ENCODE measurements at regions not wholly inside any gene's neighbourhood (a gene's known extent, or its start where the extent isn't known, plus 50 kb on each side); places are given as distances from the start of the nearest gene placed in this dataset.

DNA sequence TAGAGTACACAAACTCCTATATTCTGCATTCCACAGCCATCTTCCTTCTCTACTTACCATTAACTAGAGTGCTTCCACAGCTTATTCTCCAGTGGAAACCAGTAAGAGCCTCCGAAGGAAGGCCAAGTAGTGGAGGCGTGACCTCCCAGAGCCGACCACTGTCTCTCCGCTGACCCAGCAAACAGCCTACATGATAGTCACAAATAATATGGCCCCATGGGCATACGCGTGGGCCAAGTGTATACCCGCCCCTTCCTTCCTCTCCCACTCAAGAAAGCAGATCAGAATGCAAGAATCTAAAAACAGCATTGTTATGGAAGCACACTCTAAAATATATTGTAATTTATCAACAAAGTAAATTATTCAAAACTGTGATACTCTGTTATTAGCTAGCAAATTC lies 526.6 kb upstream of the JARID2 start:
- Histone ChIP-seq H3K36me3 (no peaks in the 10 kb centered on the region), H3K9me3 (no peaks in the 10 kb centered on the region), H3K4me1 (peaks cover 0 to 28% of the 10 kb centered on the region in 2 donors), H3K27me3 (no peaks in the 10 kb centered on the region), H3K27ac (no peak overlapping the region), H3K4me3 (no peak overlapping the region)
- TF ChIP-seq, protein P1, sequence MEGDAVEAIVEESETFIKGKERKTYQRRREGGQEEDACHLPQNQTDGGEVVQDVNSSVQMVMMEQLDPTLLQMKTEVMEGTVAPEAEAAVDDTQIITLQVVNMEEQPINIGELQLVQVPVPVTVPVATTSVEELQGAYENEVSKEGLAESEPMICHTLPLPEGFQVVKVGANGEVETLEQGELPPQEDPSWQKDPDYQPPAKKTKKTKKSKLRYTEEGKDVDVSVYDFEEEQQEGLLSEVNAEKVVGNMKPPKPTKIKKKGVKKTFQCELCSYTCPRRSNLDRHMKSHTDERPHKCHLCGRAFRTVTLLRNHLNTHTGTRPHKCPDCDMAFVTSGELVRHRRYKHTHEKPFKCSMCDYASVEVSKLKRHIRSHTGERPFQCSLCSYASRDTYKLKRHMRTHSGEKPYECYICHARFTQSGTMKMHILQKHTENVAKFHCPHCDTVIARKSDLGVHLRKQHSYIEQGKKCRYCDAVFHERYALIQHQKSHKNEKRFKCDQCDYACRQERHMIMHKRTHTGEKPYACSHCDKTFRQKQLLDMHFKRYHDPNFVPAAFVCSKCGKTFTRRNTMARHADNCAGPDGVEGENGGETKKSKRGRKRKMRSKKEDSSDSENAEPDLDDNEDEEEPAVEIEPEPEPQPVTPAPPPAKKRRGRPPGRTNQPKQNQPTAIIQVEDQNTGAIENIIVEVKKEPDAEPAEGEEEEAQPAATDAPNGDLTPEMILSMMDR (IDR thresholded peaks at IDR 0.05), result no peak
- no peak for DNase-seq (ENCODE audit: low spot score)

DNA sequence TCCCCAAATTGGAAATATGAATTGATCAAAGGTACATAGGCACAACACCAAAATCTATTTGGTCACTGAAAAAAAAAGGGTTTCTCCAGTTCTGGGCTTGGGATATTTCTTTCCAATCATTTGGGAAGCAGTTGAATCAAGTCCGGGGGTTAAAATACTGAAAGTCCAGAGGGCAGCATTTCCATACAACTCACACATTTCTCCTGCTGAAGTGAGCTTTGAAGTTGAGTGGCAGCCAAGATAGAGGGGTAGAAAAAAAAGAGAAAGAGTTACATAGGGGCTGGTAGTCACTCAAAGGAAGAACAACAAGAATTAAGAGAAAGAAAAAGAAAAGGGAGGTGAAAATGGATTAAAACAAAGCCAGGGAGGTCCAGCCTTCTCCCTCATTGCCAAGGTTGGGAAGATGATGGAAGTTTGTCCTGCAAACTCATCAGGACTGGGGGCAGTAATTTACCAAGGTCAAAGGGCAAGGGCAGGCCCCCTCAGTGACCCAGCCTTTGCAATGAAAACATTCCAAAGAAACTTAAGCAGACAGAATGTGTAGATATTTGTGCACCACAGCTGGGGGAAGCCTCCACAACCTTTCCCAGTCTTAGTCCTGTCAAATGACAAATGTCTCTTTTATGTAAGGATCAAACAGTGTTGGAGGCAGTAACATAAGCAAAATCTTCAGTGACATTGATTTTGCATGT lies 525.3 kb upstream of the JARID2 start:
- Histone ChIP-seq H3K4me1 (peaks cover 0 to 28% of the 10 kb centered on the region in 2 donors), H3K27ac (peak overlapping the region; percentile 11 to 36), H3K27me3 (no peaks in the 10 kb centered on the region), H3K4me3 (no peak overlapping the region), H3K9me3 (no peaks in the 10 kb centered on the region), H3K36me3 (no peaks in the 10 kb centered on the region)
- DNase-seq (ENCODE audit: low spot score), result no peak
- TF ChIP-seq, protein P1 (IDR thresholded peaks at IDR 0.05), result no peak

DNA sequence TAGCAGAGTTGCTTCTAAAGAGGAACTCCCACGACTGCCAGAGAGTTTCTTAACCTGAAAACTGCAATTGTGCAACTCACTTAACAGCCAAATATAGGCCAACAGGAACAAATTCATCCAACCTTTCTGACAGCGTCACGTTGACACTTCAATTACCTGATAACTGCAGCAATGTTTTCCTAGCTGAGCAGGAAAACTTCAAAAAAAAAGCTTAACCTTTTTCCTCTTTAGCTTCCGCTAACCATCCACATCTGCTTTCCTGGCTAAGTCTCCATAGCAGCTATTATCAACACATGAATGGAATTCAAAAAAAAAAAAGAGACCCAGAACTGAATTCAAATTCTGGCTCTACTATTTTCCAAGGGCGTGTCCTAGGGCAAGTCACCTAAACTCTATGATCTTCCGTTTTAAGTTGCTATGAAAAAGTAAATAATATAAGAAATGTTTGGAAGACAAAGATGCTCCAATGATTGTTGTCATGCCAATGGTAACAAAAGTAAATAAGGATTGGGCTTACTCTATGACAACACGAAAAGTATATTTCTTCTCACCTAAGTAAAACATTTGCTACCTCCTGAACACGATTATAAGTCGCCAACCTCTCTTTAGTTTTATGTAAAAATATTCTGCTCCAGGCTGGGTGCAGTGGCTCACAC lies 524.6 kb upstream of the JARID2 start:
- no peak for DNase-seq (ENCODE audit: low spot score)
- Histone ChIP-seq H3K9me3 (no peaks in the 10 kb centered on the region), H3K27me3 (no peaks in the 10 kb centered on the region), H3K36me3 (no peaks in the 10 kb centered on the region), H3K4me1 (peaks cover 0 to 28% of the 10 kb centered on the region in 2 donors), H3K4me3 (no peak overlapping the region), H3K27ac (peak overlapping the region; percentile 17 to 36)
- TF ChIP-seq, protein P1 (IDR thresholded peaks at IDR 0.05), result no peak

DNA sequence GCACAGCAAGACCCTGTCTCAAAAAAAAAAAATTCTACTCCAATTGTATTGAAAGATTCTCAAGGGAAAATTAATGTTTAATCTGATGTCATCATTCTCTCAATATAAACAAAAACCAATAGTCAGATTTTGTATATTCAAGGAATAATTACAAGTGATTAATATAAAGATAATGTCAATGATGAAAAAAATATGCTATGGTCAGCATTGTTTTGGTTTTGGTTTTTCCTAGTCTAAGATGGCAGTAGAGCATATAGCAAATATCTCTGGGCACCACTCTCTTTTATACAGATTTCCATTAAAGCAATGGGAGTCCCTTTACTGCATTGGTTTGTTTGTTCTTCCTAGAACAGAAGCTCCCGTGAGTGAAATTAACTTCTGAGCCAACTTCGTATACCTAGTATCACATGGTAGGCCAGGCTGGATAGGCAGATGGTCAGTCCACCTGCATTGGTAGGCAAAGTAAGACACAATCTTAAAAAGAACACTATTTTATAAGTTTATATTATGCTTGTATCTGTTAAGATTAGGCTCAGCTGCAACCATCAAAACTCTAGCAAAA lies 523.8 kb upstream of the JARID2 start:
- no peaks in the 10 kb centered on the region for H3K36me3 ChIP-seq
- H3K9me3 ChIP-seq, result no peaks in the 10 kb centered on the region
- TF ChIP-seq, protein P1 (IDR thresholded peaks at IDR 0.05), result no peak
- no peaks in the 10 kb centered on the region for H3K27me3 ChIP-seq
- H3K4me1 ChIP-seq, result peaks cover 0 to 28% of the 10 kb centered on the region in 2 donors
- no peak for DNase-seq (ENCODE audit: low spot score)
- H3K27ac ChIP-seq, result no peak overlapping the region
- H3K4me3 ChIP-seq, result no peak overlapping the region

DNA sequence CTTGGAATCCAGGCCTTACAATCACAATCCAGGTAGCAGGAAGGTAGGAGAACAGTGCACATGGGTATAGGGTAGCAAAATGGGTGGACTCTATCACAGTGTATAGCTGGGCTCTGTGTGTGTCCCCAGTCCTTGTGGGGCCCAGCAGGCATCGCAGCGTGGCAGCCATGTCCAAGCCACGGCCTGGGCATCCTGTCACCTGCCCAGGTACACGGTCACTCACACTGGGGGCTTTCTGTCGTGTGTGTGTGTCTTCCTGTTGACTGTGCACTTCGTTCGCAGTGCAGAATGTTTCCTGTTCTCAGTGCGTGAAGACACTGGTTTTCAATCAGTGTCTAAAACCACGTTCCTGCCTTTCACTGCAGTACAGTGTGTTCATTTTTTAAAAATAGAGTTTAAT lies 523.2 kb upstream of the JARID2 start:
- H3K36me3 ChIP-seq, result no peaks in the 10 kb centered on the region
- TF ChIP-seq, protein P1 (IDR thresholded peaks at IDR 0.05), result no peak
- H3K4me1 ChIP-seq, result peaks cover 0 to 28% of the 10 kb centered on the region in 2 donors
- no peak for DNase-seq (ENCODE audit: low spot score)
- no peaks in the 10 kb centered on the region for H3K27me3 ChIP-seq
- H3K27ac ChIP-seq, result no peak overlapping the region
- H3K9me3 ChIP-seq, result no peaks in the 10 kb centered on the region
- no peak overlapping the region for H3K4me3 ChIP-seq

Measured in right atrium auricular region (tissue), 2 donors.